RWPE2 (cell line): ENCODE measurements at regions not wholly inside any gene's neighbourhood (a gene's known extent, or its start where the extent isn't known, plus 50 kb on each side); places are given as distances from the start of the nearest gene placed in this dataset.
"Not testable (repeated sequence)": the region's sequence is repeated elsewhere in the genome, so short reads cannot be mapped to it uniquely, and the experiment has no call there.

Experiments used
- ATAC-seq: fragments of 200-7000 bp; cut with Tn5 transposase; 3 replicates; pipeline ENCODE4 v1.9.1; 2021; ENCODE audit warnings: low read depth
- DNase-seq: peaks from one replicate; pipeline ENCODE4 v3.0.0-alpha.2; 2020; ENCODE audit warnings: low spot score
- H3K27ac ChIP-seq: fragments of 450-650 bp; 2 replicates; pipeline ENCODE4 v1.5.1; 2017; ENCODE audit warnings: mild to moderate bottlenecking; ENCODE audit not compliant: poor library complexity, severe bottlenecking
- H3K27me3 ChIP-seq: fragments of 250-450 bp; sonication (Bioruptor Pico); 2 replicates; pipeline ENCODE4 v1.5.1; 2021; ENCODE audit warnings: mild to moderate bottlenecking, moderate library complexity; ENCODE audit not compliant: insufficient read depth, poor library complexity, severe bottlenecking
- H3K36me3 ChIP-seq: fragments of 250-450 bp; sonication (Bioruptor Pico); 2 replicates; pipeline ENCODE4 v1.5.1; 2020; ENCODE audit warnings: low read depth, mild to moderate bottlenecking, moderate library complexity
- H3K4me1 ChIP-seq: fragments of 250-450 bp; sonication (Bioruptor Pico); 2 replicates; pipeline ENCODE4 v1.5.1; 2021; ENCODE audit warnings: mild to moderate bottlenecking, moderate library complexity; ENCODE audit not compliant: insufficient read depth, poor library complexity, severe bottlenecking
- H3K4me3 ChIP-seq: fragments of 250-450 bp; sonication (Bioruptor Pico); 2 replicates; pipeline ENCODE4 v1.5.1; 2021; ENCODE audit warnings: mild to moderate bottlenecking, moderate library complexity; ENCODE audit not compliant: severe bottlenecking
- H3K9me3 ChIP-seq: fragments of 250-450 bp; sonication (Bioruptor Pico); 2 replicates; pipeline ENCODE4 v1.5.1; 2021; ENCODE audit warnings: mild to moderate bottlenecking, moderate library complexity; ENCODE audit not compliant: severe bottlenecking
- CTCF ChIP-seq: fragments of 450-650 bp; IDR thresholded peaks from one replicate; pipeline ENCODE4 v1.5.1; 2017; ENCODE audit warnings: mild to moderate bottlenecking, moderate library complexity; ENCODE audit not compliant: poor library complexity, severe bottlenecking

GRCh38 chr2:111509225-111509869, 374.6 kb downstream of the ANAPC1 start:
- H3K27ac ChIP-seq, DNase-seq, H3K9me3 ChIP-seq, H3K4me1 ChIP-seq, H3K4me3 ChIP-seq, H3K36me3 ChIP-seq, ATAC-seq, H3K27me3 ChIP-seq: not testable (repeated sequence)

- DNase-seq, ATAC-seq, H3K9me3 ChIP-seq, H3K4me3 ChIP-seq, H3K4me1 ChIP-seq, H3K36me3 ChIP-seq, H3K27me3 ChIP-seq, H3K27ac ChIP-seq: not testable (repeated sequence)
Measured at GRCh38 chr2:111510384-111510783, 373.6 kb downstream of the ANAPC1 start.

- ATAC-seq, DNase-seq, H3K9me3 ChIP-seq, H3K4me1 ChIP-seq, H3K4me3 ChIP-seq, H3K27me3 ChIP-seq, H3K27ac ChIP-seq, H3K36me3 ChIP-seq: not testable (repeated sequence)
Measured at GRCh38 chr2:111511062-111511461, 372.9 kb downstream of the ANAPC1 start.

- H3K9me3 ChIP-seq, H3K27ac ChIP-seq, H3K4me3 ChIP-seq, H3K36me3 ChIP-seq, H3K4me1 ChIP-seq, DNase-seq, ATAC-seq, H3K27me3 ChIP-seq: not testable (repeated sequence)
Measured at GRCh38 chr2:111512378-111512777, 371.6 kb downstream of the ANAPC1 start.

GRCh38 chr2:111514138-111514537, 369.9 kb downstream of the ANAPC1 start:
- H3K36me3 ChIP-seq, H3K4me1 ChIP-seq, DNase-seq, H3K4me3 ChIP-seq, H3K9me3 ChIP-seq, H3K27ac ChIP-seq, ATAC-seq, H3K27me3 ChIP-seq: not testable (repeated sequence)

- not testable (repeated sequence) for H3K9me3 ChIP-seq, H3K4me3 ChIP-seq, H3K36me3 ChIP-seq, H3K27me3 ChIP-seq, DNase-seq, H3K4me1 ChIP-seq, ATAC-seq, H3K27ac ChIP-seq
Measured at GRCh38 chr2:111517050-111517720, 366.8 kb downstream of the ANAPC1 start.

- not testable (repeated sequence) for ATAC-seq, H3K4me1 ChIP-seq, H3K9me3 ChIP-seq, H3K4me3 ChIP-seq, H3K36me3 ChIP-seq, H3K27ac ChIP-seq, H3K27me3 ChIP-seq, DNase-seq
Measured at GRCh38 chr2:111517721-111518053, 366.3 kb downstream of the ANAPC1 start.

- TF ChIP-seq CTCF, result no peak
- H3K4me3 ChIP-seq, result no peak overlapping the region
- DNase-seq (no peak), ATAC-seq (no peak)
- no peaks in the 10 kb centered on the region for H3K4me1 ChIP-seq
- H3K36me3 ChIP-seq, result no peaks in the 10 kb centered on the region
- H3K9me3 ChIP-seq, result no peaks in the 10 kb centered on the region
- no peak overlapping the region for H3K27ac ChIP-seq
- no peaks in the 10 kb centered on the region for H3K27me3 ChIP-seq
Measured at GRCh38 chr2:111519071-111519470, 364.9 kb downstream of the ANAPC1 start.
